NCI-H1105 treated with DMSO at 0.1 percent for 48 hours (cell line): ENCODE measurements at regions not wholly inside any gene's neighbourhood (a gene's known extent, or its start where the extent isn't known, plus 50 kb on each side); places are given as distances from the start of the nearest gene placed in this dataset.

Source experiments
- DNase-seq: peaks from one replicate; lab custom pipeline; 2025; lab: John Stamatoyannopoulos, UW

DNA sequence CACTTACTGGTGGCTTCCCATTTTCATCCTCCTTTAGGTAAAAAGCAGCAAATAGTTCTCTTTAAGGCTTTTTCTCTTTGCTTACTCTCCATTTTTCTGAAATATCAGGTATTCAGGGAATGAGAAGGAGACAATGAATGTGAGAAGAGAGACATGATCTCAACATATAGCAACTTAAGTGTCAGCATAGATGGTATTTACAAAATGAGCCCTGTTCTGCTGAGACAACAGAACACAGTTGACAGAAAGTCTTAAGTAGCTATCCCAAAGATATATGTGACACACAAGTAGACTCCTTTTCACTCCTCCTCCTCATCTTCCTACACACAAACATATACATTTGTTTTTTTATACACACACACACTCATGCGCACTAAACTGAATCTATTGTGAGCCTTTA is 649.3 kb upstream of the WWC1 start:
- no peak for DNase-seq

DNA sequence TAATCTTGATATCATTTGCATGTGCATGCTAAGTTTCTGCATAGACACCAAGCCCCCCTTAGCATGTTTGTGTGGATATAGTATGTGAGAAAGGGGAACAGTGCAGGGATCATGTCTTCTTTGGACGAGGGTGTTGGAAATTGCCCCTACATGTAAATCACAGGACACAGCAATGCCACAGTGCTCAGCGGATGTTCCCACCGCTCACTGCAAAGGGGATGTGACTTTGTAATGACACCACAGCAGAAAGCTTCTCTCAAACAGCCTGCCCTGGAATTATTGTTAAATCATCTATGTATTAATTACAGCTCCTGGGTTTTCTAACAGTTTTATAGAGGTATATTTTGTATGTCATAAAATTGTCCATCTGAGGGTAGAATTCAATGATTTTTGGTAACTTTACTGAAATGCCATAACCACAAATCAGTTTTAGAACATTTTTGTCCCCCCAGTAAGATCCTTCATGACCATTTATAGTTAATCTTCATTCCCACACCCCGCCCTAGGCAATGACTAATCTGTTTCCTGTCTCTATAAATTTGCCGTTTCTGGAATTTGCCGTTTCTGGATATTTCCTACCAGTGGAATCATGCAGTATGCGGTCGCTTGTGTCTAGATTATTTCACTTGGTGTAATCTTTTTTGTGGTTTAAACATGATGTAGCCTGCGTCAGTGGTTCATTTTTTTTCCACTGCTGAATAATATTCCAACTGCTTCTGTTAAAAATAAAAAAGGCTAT is 648.5 kb upstream of the WWC1 start:
- DNase-seq, result no peak

DNA sequence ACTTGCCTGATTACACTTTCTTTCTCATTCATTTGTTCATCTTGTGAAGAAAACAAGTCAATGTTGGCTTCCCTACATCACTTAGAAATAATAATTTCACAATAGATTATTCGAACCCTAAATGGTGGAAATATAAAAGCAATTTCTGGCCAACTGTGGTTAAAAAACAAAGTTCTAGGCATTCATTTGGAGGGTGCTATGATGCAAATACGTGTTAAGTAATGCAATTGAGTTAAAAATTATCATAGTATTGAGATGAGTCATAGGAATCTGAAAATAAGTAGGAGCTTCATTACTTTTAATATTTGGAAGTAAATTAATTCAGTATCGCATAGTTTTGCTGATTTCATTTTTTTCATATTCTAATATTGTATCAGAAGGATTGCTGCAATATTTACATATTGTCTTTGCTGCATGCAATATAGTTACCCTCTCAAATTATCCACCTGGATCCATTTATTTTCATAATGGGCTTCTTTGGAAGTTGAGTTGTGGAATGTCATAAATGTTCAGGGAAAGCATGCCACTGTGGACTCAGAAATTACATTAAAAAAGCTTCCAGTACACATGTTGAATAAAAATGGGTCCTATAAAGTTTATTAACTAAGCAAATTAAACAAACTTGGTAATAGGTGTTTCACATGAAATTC is 647.7 kb upstream of the WWC1 start:
- DNase-seq, result no peak

DNA sequence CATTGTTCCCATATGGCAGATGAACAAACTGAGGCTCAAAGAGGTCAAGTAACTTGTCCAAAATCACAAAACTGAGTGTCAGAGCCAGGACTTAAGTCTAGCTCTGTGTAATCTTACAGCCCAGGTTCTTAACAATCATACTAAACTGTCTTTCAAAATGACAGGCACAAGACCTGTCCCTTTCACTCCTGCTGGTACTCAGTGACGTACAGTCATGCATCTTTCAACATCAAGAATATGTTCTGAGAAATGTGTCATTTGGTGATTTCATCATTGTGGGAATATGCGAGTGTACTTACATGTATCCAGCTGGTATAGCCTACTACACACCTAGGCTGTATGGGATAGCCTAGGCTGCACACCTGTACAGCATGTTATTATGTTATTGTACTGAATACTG is 646.8 kb upstream of the WWC1 start:
- DNase-seq, result no peak

DNA sequence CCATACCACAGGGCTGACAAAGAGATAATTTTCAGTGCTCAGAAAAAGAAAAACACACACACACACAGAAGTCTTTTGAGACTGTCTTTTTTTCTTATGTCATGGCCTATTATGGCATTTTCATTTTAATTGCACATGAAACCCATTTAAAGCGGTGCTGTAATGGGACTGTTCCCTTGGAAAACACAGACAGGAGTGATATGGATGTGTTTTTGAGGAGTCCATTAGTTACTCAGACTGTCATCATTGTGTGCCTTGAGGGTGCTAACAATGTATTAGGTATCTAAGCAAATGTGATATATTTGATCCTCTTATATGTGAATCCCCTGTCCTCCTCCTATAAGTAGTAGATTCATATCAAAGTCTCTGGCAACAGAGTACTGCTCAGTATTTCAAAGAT is 642.0 kb upstream of the WWC1 start:
- DNase-seq, result no peak

DNA sequence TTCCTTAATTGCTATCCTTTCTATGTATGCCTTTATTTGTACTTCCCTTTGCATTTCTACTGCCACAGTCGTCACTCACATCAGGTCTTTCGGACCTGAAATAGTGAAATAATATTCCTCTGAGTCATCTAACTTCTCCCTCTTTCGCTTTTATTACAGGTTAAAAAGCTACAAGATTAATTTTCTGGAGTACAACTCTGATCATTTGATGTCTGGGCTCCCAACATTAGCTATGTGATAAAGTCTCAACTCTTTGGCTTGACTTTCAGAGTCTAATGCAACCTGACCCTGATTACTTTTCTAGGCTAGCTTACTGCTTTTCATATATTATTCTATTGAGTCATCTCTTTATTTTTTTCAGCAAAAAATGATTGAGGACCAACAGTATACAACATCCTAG is 638.8 kb upstream of the WWC1 start:
- DNase-seq, result no peak

DNA sequence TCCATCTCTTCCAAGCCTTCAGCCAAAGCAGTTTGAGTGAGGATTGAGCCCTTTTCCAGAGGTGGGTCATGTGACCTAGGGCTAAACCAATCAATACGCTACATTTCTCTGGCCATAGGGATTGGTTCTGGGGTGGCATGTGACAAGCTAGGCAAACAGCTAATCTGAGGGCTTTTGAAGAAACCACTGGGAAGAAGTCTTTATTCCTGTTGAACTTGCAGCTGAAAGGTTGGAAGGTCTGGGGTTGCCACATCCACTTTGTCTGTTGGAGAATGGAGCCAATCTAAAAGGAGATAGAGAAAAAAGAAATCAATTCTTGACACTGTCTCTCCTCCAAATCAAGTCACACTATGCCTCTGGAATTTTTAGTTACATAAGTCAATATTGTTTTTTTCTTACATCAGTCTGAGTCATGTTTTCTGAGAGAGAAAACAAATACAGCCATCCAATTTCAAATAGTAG is 637.8 kb upstream of the WWC1 start:
- no peak for DNase-seq

DNA sequence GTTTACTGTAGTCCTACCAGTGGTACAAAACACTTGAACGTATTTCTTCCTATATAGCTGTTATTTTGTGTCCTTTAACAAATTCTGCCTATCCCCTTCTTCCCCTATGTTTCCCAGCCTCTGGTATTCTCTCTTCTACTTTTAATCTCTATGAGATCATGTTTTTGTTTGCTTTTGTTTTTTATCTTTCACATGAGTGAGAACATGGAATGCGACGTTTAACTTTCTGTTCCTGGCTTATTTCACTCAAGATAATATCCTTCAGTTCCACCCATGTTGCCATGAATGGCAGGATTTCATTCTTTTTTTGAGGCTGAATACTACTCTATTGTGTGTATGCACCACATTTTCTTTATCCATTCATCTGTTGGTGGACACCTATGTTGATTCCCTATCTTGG is 634.4 kb upstream of the WWC1 start:
- no peak for DNase-seq

DNA sequence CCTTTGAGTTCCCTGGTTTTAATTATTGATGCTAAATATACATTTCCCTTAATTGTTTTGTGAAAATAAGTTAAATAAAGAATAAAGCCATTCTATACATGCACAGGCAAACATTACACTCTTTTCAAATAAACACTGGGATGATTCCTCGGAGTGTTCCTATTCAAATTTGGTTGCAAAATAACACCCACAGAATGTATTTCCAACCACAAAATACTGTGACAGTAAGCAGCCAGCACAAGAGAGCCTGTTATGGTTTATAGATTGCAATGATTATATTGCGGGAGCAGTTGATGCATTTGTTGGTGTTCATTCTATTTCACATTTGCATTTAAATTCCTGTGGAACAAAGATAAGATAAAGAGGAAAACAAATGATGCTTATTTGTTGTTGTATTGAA is 632.6 kb upstream of the WWC1 start:
- no peak for DNase-seq

DNA sequence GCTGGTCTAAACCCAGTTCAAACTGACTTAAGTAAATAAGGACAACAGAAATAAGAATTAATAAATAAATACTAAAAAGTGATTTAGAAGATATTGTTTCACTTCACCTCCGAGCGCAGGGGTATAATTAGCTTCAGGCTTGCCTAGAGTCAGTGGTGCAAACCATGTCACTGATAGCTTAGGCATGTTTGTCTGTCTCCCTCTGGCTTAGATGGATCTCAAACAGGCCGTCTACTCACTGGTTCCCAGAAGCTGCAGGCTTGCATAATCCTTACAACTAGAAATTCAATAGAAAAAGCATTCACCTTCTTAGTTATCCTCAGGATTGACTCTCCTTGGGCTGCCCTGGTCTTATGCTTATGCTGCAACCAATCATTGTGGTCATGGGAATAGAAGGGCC is 629.8 kb upstream of the WWC1 start:
- no peak for DNase-seq

DNA sequence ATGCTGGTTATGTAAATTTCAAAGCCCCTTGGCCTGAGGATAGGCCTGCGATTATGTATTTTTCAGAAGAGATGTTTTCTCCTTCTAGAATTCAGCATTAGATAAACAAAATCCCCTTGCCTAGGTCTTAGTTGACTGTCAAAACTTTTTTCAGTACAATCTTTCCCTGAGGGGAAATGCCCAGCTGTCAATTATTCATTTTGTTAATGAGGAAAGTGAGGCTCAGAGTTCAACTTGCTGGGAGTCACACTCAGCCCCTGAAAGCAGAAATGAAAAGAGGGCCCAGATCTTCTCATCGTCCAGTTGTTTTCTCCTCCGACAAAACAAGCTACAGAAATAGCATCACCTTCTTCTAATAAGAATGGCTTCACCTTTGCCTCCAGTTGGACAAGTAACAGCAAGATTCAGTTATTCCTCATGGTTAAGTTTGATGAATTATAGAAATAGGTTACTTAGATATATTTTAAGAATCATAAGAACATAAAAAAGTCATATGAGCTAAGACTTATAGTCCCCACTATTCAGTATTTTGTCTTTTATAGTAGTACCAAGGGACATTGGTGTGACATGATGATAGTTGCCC is 627.1 kb upstream of the WWC1 start:
- DNase-seq, result no peak

DNA sequence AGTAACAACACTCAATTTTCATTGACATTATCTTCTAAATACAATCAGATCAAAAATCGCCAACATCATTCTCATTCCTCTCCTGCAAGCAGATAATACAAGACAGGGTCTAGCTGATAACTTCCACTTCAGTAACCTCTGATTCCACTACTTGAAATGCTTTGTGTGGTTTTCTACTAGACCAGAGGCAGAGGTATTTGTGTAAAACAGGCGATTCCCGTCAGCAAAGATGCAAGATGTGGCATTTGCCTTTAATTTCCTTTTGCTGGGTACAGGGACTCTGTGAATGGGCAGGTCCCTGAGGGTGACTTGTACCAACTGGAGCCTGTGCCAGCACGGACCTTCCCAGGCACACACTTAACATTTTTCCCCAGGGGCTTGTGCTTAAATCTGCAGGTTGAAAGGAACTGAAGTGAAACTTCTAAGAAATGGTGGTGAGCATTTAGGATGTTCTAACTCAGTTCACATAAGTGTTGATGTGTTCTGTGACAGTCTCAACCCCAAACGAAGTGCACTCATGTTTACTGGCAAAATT is 625.5 kb upstream of the WWC1 start:
- no peak for DNase-seq

DNA sequence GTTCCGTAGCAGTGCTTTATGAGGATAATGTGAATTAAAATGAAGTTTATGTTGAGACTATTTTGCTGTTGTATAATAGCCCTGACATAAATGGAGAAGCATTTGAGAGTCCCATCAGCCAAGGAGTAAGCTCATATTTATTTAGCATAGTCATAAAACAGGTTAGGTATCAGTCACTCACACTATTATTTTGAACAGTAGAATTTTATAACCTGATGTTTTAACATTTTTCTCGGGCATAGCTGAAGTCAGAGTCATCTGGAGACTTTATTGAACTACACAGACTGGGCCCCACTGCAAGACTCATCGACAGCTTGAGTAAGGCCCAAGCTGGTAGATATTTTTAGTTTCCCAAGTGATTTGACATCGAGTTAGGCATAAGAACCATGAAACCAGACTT is 620.3 kb upstream of the WWC1 start:
- no peak for DNase-seq

DNA sequence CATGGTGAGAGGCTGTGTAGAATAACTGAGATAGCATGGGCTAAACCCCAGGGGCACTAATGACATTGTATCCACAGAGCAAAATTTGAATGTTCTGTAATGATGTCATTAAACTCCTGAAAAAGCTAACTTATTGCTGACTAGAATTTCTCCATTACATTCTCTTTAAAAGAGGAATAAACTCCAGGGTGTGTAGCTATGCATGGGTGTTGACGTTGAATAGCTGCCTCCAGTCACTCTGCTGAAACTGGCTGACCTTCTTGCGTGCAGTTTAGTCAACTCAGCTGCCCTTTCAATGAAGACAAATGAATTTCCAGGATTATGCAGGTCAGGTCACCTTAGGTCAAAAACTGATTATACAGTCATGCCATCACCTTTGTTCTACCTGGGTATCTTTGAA is 617.5 kb upstream of the WWC1 start:
- no peak for DNase-seq

DNA sequence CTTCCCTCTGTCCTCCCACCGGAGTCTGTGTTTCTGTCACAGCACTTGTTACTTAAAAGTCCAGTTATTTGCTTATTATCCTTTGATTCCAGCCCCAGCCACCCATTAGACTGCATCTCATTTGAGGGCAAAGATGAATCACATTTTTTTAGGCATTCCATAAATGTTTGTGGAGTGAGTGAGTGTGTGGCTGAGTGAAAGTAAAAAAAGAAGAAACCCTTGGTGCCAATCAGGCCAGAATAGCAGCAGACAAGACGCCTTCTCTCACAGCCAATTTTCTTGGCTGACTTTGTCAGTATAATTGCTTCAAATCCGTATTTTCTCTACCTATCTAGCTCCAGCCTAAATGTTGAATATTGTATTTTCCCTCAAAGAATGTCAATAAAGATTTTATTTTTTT is 613.0 kb upstream of the WWC1 start:
- no peak for DNase-seq

DNA sequence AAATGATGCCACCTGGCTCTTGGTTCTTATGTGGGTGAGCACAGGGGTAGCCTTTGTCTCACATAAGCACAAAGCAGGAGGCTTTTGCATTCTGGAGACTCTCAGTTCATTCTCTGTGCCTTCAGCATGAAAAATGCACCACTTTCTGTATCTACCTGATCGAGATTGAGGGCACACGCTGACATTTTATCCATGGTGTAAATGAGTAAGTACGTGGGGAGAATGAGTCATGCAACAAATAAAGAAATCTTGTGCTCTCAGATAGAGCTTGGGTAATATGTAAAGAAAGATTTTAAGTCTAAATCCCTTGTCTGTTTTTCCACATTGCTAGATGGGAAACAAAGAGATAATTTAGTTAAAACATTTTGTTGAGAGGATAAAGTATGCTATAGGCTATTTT is 607.2 kb upstream of the WWC1 start:
- no peak for DNase-seq

DNA sequence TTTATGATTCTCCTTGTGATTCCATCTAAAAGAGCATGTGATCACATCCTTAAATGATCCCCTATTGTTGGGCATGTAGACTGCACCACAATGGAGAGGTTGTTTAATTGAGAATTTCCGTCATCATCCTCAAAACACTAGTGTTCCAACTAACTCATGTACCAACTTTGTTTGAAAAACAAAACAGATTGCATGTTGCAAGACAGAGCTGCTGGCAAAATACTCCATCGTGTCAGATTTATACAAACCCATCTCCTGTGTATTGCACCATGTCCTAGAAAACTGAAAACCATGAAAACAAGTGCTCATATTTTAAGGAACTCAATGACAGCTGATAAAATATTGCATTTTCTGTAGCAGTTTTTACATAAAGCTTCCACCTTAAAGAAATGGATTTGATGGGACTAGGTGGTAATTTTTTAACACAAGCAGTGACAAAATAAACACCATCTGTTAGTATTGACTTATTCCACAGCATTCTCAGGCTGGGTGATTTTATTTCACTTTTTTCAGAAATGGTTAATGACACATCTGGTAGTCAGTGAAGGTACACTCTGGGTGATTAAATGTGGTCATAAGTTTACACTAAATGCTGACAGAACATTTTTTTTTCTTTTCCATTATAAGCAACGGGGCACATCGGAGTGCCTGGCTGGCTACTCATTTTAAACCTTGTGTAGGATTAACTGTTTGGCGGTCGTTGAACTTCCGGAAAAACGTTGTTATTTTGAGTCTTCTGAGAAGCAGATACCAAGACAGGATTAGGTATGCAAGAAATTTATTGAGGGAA is 602.9 kb upstream of the WWC1 start:
- no peak for DNase-seq

DNA sequence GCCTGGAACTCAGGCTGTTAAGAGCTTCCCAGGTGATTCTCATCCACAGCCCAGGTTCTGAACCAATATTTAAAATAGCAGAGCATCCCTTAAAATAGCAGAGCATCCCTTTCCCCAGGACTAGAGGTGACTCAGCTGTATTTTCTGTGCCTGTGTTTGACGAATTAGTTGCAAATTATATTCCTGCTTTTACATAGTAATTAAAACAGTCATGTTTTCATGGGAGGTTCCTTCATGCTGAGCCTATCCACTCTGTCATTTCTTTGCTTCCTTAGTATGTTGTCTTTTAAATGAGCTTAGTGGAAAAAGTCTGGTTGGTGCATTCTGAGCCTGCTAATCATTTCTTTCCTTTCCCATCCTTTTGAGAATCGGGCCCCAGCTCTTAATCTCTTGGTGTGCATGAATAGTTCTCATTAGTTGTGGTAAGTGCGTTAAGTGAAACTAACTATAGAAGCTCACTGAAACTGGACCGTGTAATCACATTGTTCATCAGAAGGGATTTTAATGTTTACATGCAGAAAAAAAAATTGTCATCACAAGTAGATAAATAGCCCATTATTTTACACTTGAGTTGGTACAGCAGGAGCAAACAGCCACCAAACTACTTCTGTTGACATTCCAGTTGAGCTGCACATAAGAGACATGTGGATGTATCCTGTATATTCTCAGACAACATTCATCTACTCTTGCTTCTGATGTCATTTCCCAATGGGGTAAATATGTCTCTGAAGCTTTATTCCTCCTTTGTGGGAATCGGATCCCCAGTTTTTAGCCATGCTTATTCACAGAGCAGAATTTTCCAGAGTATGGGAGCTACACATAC is 596.9 kb upstream of the WWC1 start:
- no peak for DNase-seq

DNA sequence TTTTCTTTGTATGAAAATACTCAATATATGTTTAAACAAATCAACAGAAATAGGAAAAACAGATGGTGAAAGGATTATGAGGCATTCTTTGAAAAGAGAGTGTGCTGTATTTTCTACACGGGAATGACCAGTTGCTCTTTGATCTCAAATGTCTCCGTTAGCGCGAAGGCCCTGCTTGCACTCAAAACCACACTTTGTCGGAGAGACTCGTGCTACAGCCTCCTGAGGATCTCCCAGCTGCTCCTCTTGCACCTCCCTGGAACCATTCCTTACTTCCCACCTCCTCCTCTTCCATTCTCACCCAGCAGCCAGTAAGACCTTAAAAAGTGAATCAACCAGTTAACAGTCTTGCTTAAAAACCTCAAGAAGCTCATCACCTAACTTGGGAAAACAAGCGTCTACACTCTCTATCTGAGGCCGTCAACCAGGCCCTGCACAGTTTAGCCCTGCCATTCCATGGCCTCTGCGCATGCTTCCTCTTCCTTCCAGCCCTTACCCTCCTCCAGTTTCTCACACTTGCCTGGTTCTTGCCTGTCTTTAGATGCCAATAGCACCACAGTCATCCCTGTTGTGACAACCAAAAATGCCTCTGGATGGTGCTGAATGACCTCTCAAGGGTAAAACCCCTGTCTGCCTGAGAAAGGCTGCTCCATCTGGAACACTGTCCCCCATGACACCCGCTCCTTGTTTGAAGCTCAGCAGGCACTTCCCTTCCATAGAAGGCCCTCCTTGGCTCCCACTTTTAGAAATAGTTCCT is 594.7 kb upstream of the WWC1 start:
- DNase-seq, result no peak

DNA sequence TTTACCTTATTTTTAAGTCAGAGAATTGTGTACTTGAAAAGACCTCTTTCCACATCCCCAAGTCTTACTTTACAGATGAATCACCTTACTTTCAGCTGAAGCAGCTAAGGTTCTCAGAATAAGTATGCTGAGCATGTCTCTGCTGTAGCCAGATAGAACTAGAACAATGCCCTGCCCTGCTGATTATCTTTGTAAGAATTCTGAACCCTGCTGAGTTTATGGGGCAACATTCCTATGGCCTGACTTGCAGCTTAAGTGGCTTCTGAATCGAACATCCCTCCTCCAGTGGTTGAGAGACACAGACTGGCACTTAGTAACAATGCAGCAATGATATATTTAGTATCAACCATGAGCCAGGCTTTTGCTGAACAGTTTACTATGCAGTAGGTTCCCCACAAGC is 592.0 kb upstream of the WWC1 start:
- DNase-seq, result no peak

DNA sequence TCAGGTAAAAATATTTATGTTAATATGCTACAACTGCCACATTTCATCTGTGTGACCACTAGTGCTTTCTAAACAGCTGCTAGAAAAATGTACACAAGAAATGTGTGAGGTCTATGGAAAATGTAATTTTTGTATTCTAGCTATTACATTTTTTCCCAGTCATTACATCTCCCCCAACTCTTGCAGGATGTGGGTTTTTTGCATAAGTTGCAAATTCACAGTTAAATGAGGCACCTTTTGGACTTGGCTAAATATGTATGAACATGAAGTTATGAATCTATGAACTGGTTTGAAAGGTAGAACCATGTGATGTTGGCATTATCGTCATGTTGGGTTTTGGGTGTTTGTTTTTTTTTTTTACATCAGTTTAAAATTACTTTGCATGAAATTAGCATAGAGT is 590.4 kb upstream of the WWC1 start:
- DNase-seq, result no peak
